Mucosa of descending colon (tissue), 3 donors: ENCODE measurements at regions not wholly inside any gene's neighbourhood (a gene's known extent, or its start where the extent isn't known, plus 50 kb on each side); places are given as distances from the start of the nearest gene placed in this dataset.

Experiments used
- ATAC-seq: fragments of 200-7000 bp; cut with Tn5 transposase; one replicate; pipeline ENCODE4 v1.9.1; 2020; ENCODE audit warnings: mild to moderate bottlenecking, moderate library complexity
- DNase-seq, 3 donors: peaks; one replicate each; pipeline ENCODE4 v3.0.0-alpha.2; 2020
- H3K36me3 ChIP-seq: fragments of 200-600 bp; one replicate; pipeline ENCODE4 v1.8.0; 2021; ENCODE audit warnings: low read depth, mild to moderate bottlenecking
- H3K4me1 ChIP-seq: fragments of 200-600 bp; one replicate; pipeline ENCODE4 v1.8.0; 2021; ENCODE audit warnings: low read depth, mild to moderate bottlenecking
- H3K4me3 ChIP-seq: fragments of 200-600 bp; one replicate; pipeline ENCODE4 v1.8.0; 2021; ENCODE audit warnings: mild to moderate bottlenecking
- H3K9me3 ChIP-seq: fragments of 200-600 bp; one replicate; pipeline ENCODE4 v1.8.0; 2021; ENCODE audit warnings: mild to moderate bottlenecking
- CTCF ChIP-seq: fragments of 200-600 bp; IDR thresholded peaks from one replicate; pipeline ENCODE4 v1.8.0; 2022; ENCODE audit warnings: antibody characterized with exemption, mild to moderate bottlenecking
- intact Hi-C, 2 donors: fragments of 100-400 bp; cut with DNase I in 1 of 2; cut with micrococcal nuclease in 1 of 2; formaldehyde crosslinking; loops; one replicate each; pipeline versions ENCODE4 v1.11.0 to v1.11.1; 2022; cut with DNase I, micrococcal nuclease
- donor health status: DM: no; HTN: no; CAD: no; lungs with moderate emphysema.
- donor health status: DM: no; HTN: no; CAD: no.
- donor health status: DM: no; HTN: yes; CAD: no.

DNA sequence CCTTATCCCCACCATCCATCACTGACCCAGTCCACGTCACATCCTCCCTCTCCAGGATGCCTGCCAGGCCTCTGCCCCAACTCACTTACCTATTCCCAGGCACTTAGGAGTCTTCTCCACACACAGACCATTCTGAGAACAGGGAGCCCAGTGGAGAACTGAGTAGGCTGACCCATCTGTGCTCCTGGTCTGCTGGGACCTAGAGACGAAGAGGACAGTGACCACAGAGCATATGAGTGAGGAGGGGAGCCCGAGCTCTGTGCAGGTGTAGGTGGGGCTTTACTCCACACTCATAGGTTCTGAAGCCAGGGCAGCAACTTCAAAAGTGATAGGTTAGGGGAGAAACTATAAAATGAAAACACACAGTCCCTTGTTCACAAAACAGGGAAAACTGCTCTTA lies 130.0 kb downstream of the NDUFA10 start:
- intact Hi-C loops, result no loop called here
- H3K36me3 ChIP-seq, result no peaks in the 10 kb centered on the region
- ATAC-seq, result no peak

GRCh38 chr2:239894276-239894675 lies 130.9 kb downstream of the NDUFA10 start:
- Histone ChIP-seq H3K4me3 (no peak overlapping the region), H3K4me1 (no peaks in the 10 kb centered on the region), H3K36me3 (no peaks in the 10 kb centered on the region), H3K9me3 (no peaks in the 10 kb centered on the region)
- intact Hi-C loops, result no loop called here
- no peak for DNase-seq
- TF ChIP-seq CTCF, result no peak
- no peak for ATAC-seq

More for the DNA sequence above, 130.0 kb downstream of the NDUFA10 start:
- TF ChIP-seq CTCF, result no peak
- DNase-seq, result no peak
- no peaks in the 10 kb centered on the region for H3K9me3 ChIP-seq
- H3K4me1 ChIP-seq, result no peaks in the 10 kb centered on the region
- no peak overlapping the region for H3K4me3 ChIP-seq

DNA sequence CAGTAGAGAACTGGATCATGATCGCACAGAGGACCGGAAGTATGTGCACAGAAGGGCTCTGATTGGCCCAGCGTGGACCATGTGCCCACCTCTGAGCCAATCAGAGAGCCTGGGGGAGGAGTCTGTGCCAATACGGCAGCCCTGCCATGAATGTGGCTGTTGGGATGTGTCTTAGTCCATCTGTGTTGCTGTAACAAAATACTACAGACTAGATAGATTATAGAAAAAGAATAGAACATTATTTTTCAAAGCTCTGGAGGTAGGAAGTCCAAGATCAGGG lies 132.0 kb downstream of the NDUFA10 start:
- Histone ChIP-seq H3K4me1 (no peaks in the 10 kb centered on the region), H3K4me3 (no peak overlapping the region), H3K9me3 (no peaks in the 10 kb centered on the region), H3K36me3 (no peaks in the 10 kb centered on the region)
- ATAC-seq, result peak; percentile 18
- no peak for DNase-seq
- intact Hi-C loops, result no loop called here
- no peak for TF ChIP-seq CTCF

DNA sequence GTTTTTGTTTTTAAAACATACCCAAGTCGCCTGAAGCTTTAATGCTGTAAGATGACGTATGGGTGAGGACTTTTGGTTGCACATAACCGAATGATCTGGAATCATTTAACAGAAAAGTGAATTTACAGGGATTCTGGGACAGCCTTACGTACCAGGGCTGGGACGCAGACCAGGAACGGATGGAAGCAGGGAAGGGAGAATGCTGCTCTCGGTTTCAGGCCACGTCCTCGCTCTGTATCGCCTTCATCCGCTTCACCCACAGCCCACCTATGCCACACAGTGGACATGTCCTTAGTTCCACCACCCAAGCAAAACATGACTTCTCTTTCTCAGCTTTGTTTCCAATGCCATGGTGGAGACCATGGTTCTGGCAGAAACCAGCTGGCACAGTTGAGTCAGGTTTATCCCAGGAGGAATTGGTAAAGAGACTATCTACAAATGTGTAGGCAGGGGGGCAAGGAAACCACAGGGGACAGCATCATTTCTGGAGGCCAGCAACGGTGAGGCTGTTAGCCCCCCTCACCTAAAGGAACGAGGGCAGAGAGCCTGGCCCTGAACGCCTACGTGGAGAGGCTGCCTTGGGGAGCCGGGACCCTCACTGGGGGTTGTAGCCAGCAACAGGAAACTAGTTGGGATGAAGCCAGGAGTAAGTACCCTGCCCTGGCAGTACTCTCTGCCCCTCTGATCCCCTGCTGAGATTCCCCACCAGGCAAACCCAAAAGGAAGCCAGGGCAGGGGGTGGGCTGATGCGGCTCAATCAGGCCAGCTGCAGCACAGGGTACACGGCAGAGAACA lies 132.5 kb downstream of the NDUFA10 start:
- DNase-seq (no peak), ATAC-seq (no peak)
- H3K4me1 ChIP-seq, result no peaks in the 10 kb centered on the region
- intact Hi-C loops, result no loop called here
- no peak overlapping the region for H3K4me3 ChIP-seq
- no peaks in the 10 kb centered on the region for H3K9me3 ChIP-seq
- no peaks in the 10 kb centered on the region for H3K36me3 ChIP-seq
- no peak for TF ChIP-seq CTCF

DNA sequence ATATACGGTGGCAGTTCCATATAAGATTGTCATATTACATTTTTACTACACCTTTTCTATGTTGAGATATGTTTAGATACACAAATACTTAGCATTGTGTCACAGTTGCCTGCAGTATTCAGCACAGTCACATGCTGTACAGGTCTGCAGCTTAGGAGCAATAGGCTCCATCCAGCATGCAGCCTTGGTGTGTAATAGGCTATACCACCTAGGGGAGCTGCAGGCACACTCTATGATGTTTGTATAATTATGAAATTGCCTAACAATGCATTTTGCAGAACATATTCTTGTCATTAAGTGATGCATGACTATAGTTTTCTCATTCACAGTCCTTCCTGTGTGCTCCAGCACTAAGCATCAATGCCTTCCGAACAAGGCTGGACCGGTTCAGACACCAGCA lies 133.4 kb downstream of the NDUFA10 start:
- H3K4me1 ChIP-seq, result no peaks in the 10 kb centered on the region
- no peak for TF ChIP-seq CTCF
- no peaks in the 10 kb centered on the region for H3K36me3 ChIP-seq
- intact Hi-C loops, result no loop called here
- ATAC-seq, result no peak
- H3K4me3 ChIP-seq, result no peak overlapping the region
- DNase-seq, result no peak
- peaks cover 4% of the 10 kb centered on the region for H3K9me3 ChIP-seq
